DND-41 (cell line): ENCODE measurements at regions not wholly inside any gene's neighbourhood (a gene's known extent, or its start where the extent isn't known, plus 50 kb on each side); places are given as distances from the start of the nearest gene placed in this dataset.

Source experiments
- CTCF ChIP-seq: IDR thresholded peaks from 2 replicates; pipeline ENCODE4 v1.5.1; 2012; ENCODE audit warnings: borderline replicate concordance, low read length, moderate library complexity, mild to moderate bottlenecking; ENCODE audit not compliant: poor library complexity, severe bottlenecking; ENCODE audit errors: extremely low read depth
- EZH2 ChIP-seq: IDR thresholded peaks from 3 replicates; pipeline ENCODE4 v1.6.1; 2012; ENCODE audit warnings: borderline replicate concordance, low read depth, mild to moderate bottlenecking, moderate library complexity, low read length, inconsistent platforms; ENCODE audit not compliant: severe bottlenecking

- TF ChIP-seq EZH2: no peak
- no peak for TF ChIP-seq CTCF
These were observed 330.2 kb downstream of the GLRX3 start for GRCh38 chr10:130466271-130466997.
